ENCODE measurements at regions not wholly inside any gene's neighbourhood (a gene's known extent, or its start where the extent isn't known, plus 50 kb on each side); places are given as distances from the start of the nearest gene placed in this dataset.

DNA sequence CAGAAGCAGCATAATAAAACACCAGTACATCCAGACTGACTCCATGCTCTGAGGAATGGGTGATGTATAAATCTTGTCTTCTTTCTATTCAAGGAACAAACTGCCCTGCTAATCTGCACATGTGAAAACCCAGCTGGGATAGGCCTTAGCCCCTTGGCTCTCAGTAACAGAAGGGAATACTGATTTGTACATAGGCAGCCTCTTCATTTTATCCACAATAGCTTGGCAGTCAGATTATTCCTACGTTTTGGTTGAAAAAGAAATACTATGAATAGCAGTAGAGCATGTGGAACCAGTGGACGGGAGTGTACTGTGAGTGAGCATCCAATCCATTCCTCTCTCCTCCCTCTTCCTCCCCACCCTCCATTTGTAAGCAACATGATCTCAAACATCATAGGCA lies 113.5 kb upstream of the ARHGAP5 start:
- no peaks in the 10 kb centered on the region for H3K36me3 ChIP-seq (ENCODE audit: control insufficient read depth, insufficient read depth, low read length)
- H3K27me3 ChIP-seq (ENCODE audit: control insufficient read depth in 2 of 2, insufficient read depth in 2 of 2, low read length in 2 of 2), result no peaks in the 10 kb centered on the region
- no peak overlapping the region for H3K9ac ChIP-seq (ENCODE audit: insufficient read depth in 1 of 2, low read depth in 2 of 2, low read length in 2 of 2)
- no peak overlapping the region for H3K27ac ChIP-seq (ENCODE audit: extremely low read depth, low read depth, low read length)
- H3K9me1 ChIP-seq (ENCODE audit: control insufficient read depth, insufficient read depth, low read length), result no peaks in the 10 kb centered on the region
- intact Hi-C loops (cut with micrococcal nuclease), result no loop called here
- WGBS (ENCODE audit: insufficient coverage, low coverage, missing lambda C conversion rate), result 11% methylated on average over 2 of the region's 2 CpGs
- H2AFZ ChIP-seq (ENCODE audit: low read depth, low read length), result no peak overlapping the region
- TF ChIP-seq BRCA1 (IDR thresholded peaks at IDR 0.05) (no peak), BRCA1 (CRISPR knock-in tag; IDR thresholded peaks at IDR 0.05) (no peak), ZSCAN29 (IDR thresholded peaks at IDR 0.05) (no peak), USF2 (CRISPR knock-in tag; IDR thresholded peaks at IDR 0.05) (no peak), ZNF324 (CRISPR knock-in tag; IDR thresholded peaks at IDR 0.05) (no peak), TOE1 (IDR thresholded peaks at IDR 0.05; ENCODE audit: borderline replicate concordance) (no peak), TOE1 (CRISPR knock-in tag; IDR thresholded peaks at IDR 0.05; ENCODE audit: borderline replicate concordance, low read depth) (no peak), MAX (CRISPR knock-in tag; IDR thresholded peaks at IDR 0.05) (no peak), MCM3 (IDR thresholded peaks at IDR 0.05) (no peak), NCOA2 (IDR thresholded peaks at IDR 0.05; ENCODE audit: partially characterized antibody in 2 of 2) (no peak), SIN3B (IDR thresholded peaks at IDR 0.05; ENCODE audit: low read depth) (no peak), RNF2 (IDR thresholded peaks at IDR 0.05) (no peak), ZNF785 (CRISPR knock-in tag; IDR thresholded peaks at IDR 0.05) (no peak), CHD2 (IDR thresholded peaks at IDR 0.05; ENCODE audit: low read depth, low read length) (no peak), TBL1XR1 (IDR thresholded peaks at IDR 0.05; ENCODE audit: low read length in 2 of 2) (no peak), PTTG1 (tag; IDR thresholded peaks at IDR 0.05; ENCODE audit: low read depth) (no peak)
- TF ChIP-seq, protein P1, sequence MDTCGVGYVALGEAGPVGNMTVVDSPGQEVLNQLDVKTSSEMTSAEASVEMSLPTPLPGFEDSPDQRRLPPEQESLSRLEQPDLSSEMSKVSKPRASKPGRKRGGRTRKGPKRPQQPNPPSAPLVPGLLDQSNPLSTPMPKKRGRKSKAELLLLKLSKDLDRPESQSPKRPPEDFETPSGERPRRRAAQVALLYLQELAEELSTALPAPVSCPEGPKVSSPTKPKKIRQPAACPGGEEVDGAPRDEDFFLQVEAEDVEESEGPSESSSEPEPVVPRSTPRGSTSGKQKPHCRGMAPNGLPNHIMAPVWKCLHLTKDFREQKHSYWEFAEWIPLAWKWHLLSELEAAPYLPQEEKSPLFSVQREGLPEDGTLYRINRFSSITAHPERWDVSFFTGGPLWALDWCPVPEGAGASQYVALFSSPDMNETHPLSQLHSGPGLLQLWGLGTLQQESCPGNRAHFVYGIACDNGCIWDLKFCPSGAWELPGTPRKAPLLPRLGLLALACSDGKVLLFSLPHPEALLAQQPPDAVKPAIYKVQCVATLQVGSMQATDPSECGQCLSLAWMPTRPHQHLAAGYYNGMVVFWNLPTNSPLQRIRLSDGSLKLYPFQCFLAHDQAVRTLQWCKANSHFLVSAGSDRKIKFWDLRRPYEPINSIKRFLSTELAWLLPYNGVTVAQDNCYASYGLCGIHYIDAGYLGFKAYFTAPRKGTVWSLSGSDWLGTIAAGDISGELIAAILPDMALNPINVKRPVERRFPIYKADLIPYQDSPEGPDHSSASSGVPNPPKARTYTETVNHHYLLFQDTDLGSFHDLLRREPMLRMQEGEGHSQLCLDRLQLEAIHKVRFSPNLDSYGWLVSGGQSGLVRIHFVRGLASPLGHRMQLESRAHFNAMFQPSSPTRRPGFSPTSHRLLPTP (IDR thresholded peaks at IDR 0.05; ENCODE audit: borderline replicate concordance, extremely low read depth, insufficient read length), result no peak
- TF ChIP-seq, protein P2, sequence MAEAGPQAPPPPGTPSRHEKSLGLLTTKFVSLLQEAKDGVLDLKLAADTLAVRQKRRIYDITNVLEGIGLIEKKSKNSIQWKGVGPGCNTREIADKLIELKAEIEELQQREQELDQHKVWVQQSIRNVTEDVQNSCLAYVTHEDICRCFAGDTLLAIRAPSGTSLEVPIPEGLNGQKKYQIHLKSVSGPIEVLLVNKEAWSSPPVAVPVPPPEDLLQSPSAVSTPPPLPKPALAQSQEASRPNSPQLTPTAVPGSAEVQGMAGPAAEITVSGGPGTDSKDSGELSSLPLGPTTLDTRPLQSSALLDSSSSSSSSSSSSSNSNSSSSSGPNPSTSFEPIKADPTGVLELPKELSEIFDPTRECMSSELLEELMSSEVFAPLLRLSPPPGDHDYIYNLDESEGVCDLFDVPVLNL (CRISPR knock-in tag; IDR thresholded peaks at IDR 0.05; ENCODE audit: low read depth), result no peak
- H3K4me2 ChIP-seq (ENCODE audit: insufficient read depth, low read length), result no peak overlapping the region
- H3K9me3 ChIP-seq (replicated peaks; ENCODE audit: control insufficient read depth, insufficient read depth, low read depth, low read length), result no peaks in the 10 kb centered on the region
- POLR2A ChIA-PET, result no interaction called here
- ATAC-seq (no peak), FAIRE-seq (no peak), DNase-seq (ENCODE audit: extremely low read depth in 1 of 4, low spot score in 3 of 4) (no peak)
- H4K20me1 ChIP-seq (replicated peaks; ENCODE audit: control insufficient read depth, insufficient read depth, low read length), result no peaks in the 10 kb centered on the region
- BruUV-seq (replicated peaks), result no TSS peak
- CTCF ChIA-PET (ENCODE audit: low intra/inter-chr PET ratio), result no interaction called here
- no peaks in the 10 kb centered on the region for H3K79me2 ChIP-seq (ENCODE audit: control insufficient read depth, insufficient read depth, low read length)
- in situ Hi-C loops (cut with MboI), result no loop called here
- peaks cover 0 to 5% of the 10 kb centered on the region in 2 experiments; a peak in 3 of 5 replicates for H3K4me1 ChIP-seq (replicated peaks in 1 of 2; ENCODE audit: control insufficient read depth in 2 of 2, insufficient read depth in 2 of 2, low read length in 2 of 2)
- H3K4me3 ChIP-seq, result no peak overlapping the region
